B cell (primary cell): ENCODE measurements at regions not wholly inside any gene's neighbourhood (a gene's known extent, or its start where the extent isn't known, plus 50 kb on each side); places are given as distances from the start of the nearest gene placed in this dataset.

Experiments
- ATAC-seq: fragments of 200-7000 bp; cut with Tn5 transposase; one replicate; pipeline ENCODE4 v1.10.0; 2021; ENCODE audit warnings: low read depth, mild to moderate bottlenecking, moderate number of reproducible peaks, moderate library complexity
- CTCF ChIA-PET: fragments of 350-600 bp; sonication (Branson Sonifier 250); formaldehyde crosslinking; loops from one replicate; lab custom pipeline; 2021; ENCODE audit warnings: antibody characterized with exemption, inconsistent platforms; lab: Charles Lee
- POLR2A ChIA-PET: fragments of 350-600 bp; sonication (Branson Sonifier 250); formaldehyde crosslinking; loops from one replicate; lab custom pipeline; 2021; ENCODE audit warnings: antibody characterized with exemption; lab: Charles Lee
- DNase-seq: peaks from one replicate; pipeline ENCODE4 v3.0.0; 2013
- H2AFZ ChIP-seq: 2 replicates; pipeline ENCODE4 v1.6.1; 2012; ENCODE audit warnings: mild to moderate bottlenecking, low read depth, low read length; ENCODE audit not compliant: insufficient read depth, poor library complexity, severe bottlenecking
- H3K27ac ChIP-seq, 2 donors: 1 replicate in 1 of 2; 2 replicates in 1 of 2; pipeline ENCODE4 v1.5.1; 2012 to 2013; ENCODE audit warnings: low read length in 2 of 2, mild to moderate bottlenecking in 2 of 2, moderate library complexity in 1 of 2
- H3K27me3 ChIP-seq, 4 experiments: fragments of 200-600 bp in 1 of 4; sonication (generic) in 1 of 4; replicated peaks in 1 of 4; 1 replicate in 2 of 4; 2 replicates in 2 of 4; pipeline versions ENCODE4 v1.6.1 to v1.7.0; 2013 to 2016; ENCODE audit warnings: low read length in 3 of 4, mild to moderate bottlenecking in 2 of 4, mixed read lengths in 1 of 4, moderate library complexity in 1 of 4; ENCODE audit not compliant: insufficient read depth in 4 of 4, control insufficient read depth in 3 of 4; ENCODE audit errors: control extremely low read depth in 1 of 4
- H3K36me3 ChIP-seq, 2 experiments: replicated peaks in 1 of 2; 1 replicate in 1 of 2; 2 replicates in 1 of 2; pipeline versions ENCODE4 v1.6.1 to v1.7.1; 2013; ENCODE audit warnings: low read length in 1 of 2; ENCODE audit not compliant: insufficient read depth in 2 of 2, control insufficient read depth in 1 of 2; ENCODE audit errors: control extremely low read depth in 1 of 2, extremely low read depth in 1 of 2
- H3K4me1 ChIP-seq, 2 donors: fragments of 200-600 bp in 1 of 2; sonication (generic) in 1 of 2; 1 replicate in 1 of 2; 2 replicates in 1 of 2; pipeline versions ENCODE4 v1.5.1 to v1.6.1; 2013 to 2017; ENCODE audit warnings: low read length in 2 of 2; ENCODE audit not compliant: control insufficient read depth in 2 of 2, insufficient read depth in 2 of 2
- H3K4me2 ChIP-seq: replicated peaks from 2 replicates; pipeline ENCODE3; 2012; ENCODE audit warnings: mild to moderate bottlenecking, low read depth, low read length; ENCODE audit not compliant: poor library complexity, severe bottlenecking
- H3K4me3 ChIP-seq, 5 experiments: fragments of 200-600 bp in 1 of 5; sonication (generic) in 1 of 5; 1 replicate in 3 of 5; 2 replicates in 2 of 5; pipeline versions ENCODE4 v1.5.1 to v1.7.0; 2011 to 2016; ENCODE audit warnings: low read length in 4 of 5, mild to moderate bottlenecking in 4 of 5, low read depth in 2 of 5, control low read depth in 1 of 5, moderate library complexity in 1 of 5; ENCODE audit not compliant: insufficient read depth in 1 of 5; ENCODE audit errors: control extremely low read depth in 1 of 5, extremely low read depth in 1 of 5
- H3K79me2 ChIP-seq: fragments of 200-600 bp; sonication (generic); one replicate; pipeline ENCODE4 v1.6.0; 2016; ENCODE audit warnings: low read length; ENCODE audit not compliant: control insufficient read depth, insufficient read depth
- H3K9ac ChIP-seq: fragments of 200-600 bp; sonication (generic); 2 replicates; pipeline ENCODE4 v1.6.1; 2017; ENCODE audit warnings: mild to moderate bottlenecking, low read length, moderate library complexity
- H3K9me3 ChIP-seq, 3 donors: one replicate each; pipeline versions ENCODE4 v1.6.1 to v1.7.1; 2013; ENCODE audit warnings: low read length in 2 of 3; ENCODE audit not compliant: control insufficient read depth in 2 of 3, insufficient read depth in 1 of 3; ENCODE audit errors: control extremely low read depth in 1 of 3
- H4K20me1 ChIP-seq: 2 replicates; pipeline ENCODE4 v1.6.0; 2012; ENCODE audit warnings: mild to moderate bottlenecking, low read length; ENCODE audit not compliant: insufficient read depth, control insufficient read depth, poor library complexity, severe bottlenecking
- H3K27ac Mint-ChIP-seq: one replicate; pipeline ENCODE4 v1.8.0; 2021; ENCODE audit warnings: mixed read lengths
- H3K27me3 Mint-ChIP-seq: one replicate; pipeline ENCODE4 v1.8.0; 2021; ENCODE audit warnings: mixed read lengths
- H3K4me1 Mint-ChIP-seq: one replicate; pipeline ENCODE4 v1.8.0; 2021; ENCODE audit warnings: mixed read lengths
- H3K4me3 Mint-ChIP-seq: one replicate; pipeline ENCODE4 v1.8.0; 2021; ENCODE audit warnings: mixed read lengths
- H3K9me3 Mint-ChIP-seq: one replicate; pipeline ENCODE4 v1.8.0; 2022; ENCODE audit warnings: mixed read lengths; ENCODE audit not compliant: insufficient read depth
- EZH2 ChIP-seq: IDR thresholded peaks from 2 replicates; pipeline ENCODE4 v1.6.1; 2012; ENCODE audit warnings: borderline replicate concordance, low read depth, mild to moderate bottlenecking, moderate library complexity, low read length; ENCODE audit not compliant: insufficient read depth, poor library complexity, severe bottlenecking
- WGBS: methylation state at CpG from one replicate; pipeline ENCODE4 v1.1.5; 2013; ENCODE audit warnings: missing lambda C conversion rate; ENCODE audit not compliant: insufficient coverage; 5-methylcytosine and 5-hydroxymethylcytosine counted together
- intact Hi-C: fragments of 100-400 bp; cut with micrococcal nuclease; formaldehyde crosslinking; loops from one replicate; pipeline ENCODE4 v1.10.0; 2022
- TF ChIP-seq, protein P1 (sequence below): fragments of 200-600 bp; IDR thresholded peaks from one replicate; pipeline ENCODE4 v1.8.0; 2022; ENCODE audit warnings: antibody characterized with exemption, mild to moderate bottlenecking

DNA sequence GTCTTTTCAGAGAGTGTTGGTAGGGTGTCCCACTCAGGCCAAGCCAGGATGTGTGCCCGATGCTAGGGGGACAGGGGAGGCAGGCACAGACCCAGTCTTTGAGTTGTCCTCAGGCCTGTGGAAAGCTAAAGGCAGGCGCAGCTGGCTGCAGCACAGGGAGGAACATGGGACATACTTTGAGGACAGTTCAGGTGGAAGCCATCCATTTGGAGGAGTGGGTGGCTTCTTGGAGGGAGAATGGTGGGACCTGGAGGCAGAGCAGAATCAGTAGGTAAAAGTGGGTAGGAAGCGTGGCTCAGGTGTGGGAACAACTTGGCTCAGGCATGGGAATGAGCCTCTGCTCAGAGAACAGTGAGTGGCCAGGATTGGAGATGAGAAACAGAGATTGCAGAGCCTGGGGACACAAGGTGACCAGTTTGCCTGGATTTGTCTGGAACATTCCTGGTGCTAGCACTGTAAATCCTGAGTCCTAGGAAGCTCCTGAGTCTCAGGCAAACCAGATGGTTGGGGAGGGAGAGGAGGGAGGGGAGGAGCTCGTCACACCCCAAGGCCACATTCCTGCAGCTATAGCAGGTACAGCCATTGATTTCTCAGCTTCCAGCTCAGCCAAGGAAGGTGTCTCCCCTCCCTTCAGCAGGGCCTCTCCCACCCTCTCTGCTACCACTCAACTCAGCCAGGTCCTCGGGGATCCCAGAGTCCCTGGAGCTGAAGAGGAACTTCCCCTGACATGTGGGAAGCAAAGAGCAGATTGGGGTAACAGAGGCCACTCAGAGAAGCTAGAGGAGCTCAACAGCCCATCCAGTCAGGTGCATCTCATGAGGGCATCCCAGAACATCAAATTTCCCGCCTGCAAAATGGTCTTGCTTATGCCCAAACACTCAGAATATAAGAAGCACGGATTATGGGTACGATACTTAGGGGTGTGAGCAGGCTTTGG is 65.2 kb upstream of the TINAGL1 start:
- no peak overlapping the region for H3K4me2 ChIP-seq
- no peak overlapping the region for H3K27ac ChIP-seq
- H3K27ac Mint-ChIP-seq: no peak overlapping the region
- CTCF ChIA-PET: interaction anchor here (1.0 kb wide), 1 partner anchor 38 kb away, joined by 3 read pairs; no protein-coding TSS in a partner anchor
- H3K9ac ChIP-seq: no peak overlapping the region
- H3K4me1 ChIP-seq: peaks cover 8% of the 10 kb centered on the region in 2 donors
- peaks cover 21% of the 10 kb centered on the region for H3K27me3 Mint-ChIP-seq
- H3K27me3 ChIP-seq: no peaks in the 10 kb centered on the region
- intact Hi-C loops: no loop called here
- H3K4me3 ChIP-seq: no peak overlapping the region
- TF ChIP-seq, protein P1, sequence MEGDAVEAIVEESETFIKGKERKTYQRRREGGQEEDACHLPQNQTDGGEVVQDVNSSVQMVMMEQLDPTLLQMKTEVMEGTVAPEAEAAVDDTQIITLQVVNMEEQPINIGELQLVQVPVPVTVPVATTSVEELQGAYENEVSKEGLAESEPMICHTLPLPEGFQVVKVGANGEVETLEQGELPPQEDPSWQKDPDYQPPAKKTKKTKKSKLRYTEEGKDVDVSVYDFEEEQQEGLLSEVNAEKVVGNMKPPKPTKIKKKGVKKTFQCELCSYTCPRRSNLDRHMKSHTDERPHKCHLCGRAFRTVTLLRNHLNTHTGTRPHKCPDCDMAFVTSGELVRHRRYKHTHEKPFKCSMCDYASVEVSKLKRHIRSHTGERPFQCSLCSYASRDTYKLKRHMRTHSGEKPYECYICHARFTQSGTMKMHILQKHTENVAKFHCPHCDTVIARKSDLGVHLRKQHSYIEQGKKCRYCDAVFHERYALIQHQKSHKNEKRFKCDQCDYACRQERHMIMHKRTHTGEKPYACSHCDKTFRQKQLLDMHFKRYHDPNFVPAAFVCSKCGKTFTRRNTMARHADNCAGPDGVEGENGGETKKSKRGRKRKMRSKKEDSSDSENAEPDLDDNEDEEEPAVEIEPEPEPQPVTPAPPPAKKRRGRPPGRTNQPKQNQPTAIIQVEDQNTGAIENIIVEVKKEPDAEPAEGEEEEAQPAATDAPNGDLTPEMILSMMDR: no peak
- TF ChIP-seq EZH2: no peak
- ATAC-seq (no peak), DNase-seq (no peak)
- H2AFZ ChIP-seq: no peak overlapping the region
- no peaks in the 10 kb centered on the region for H3K79me2 ChIP-seq
- WGBS: 94% methylated on average over 7 of the region's 8 CpGs
- POLR2A ChIA-PET: no interaction called here
- peaks cover 4% of the 10 kb centered on the region for H3K4me1 Mint-ChIP-seq
- no peaks in the 10 kb centered on the region for H3K9me3 Mint-ChIP-seq
- no peaks in the 10 kb centered on the region for H4K20me1 ChIP-seq
- no peaks in the 10 kb centered on the region for H3K36me3 ChIP-seq
- H3K4me3 Mint-ChIP-seq: no peak overlapping the region
- peaks cover 0 to 21% (median 0%) of the 10 kb centered on the region in 3 donors for H3K9me3 ChIP-seq
